Muscle of back (tissue), 3 donors: ENCODE measurements at regions not wholly inside any gene's neighbourhood (a gene's known extent, or its start where the extent isn't known, plus 50 kb on each side); places are given as distances from the start of the nearest gene placed in this dataset.

Experiments used
- DNase-seq, 3 donors: peaks; one replicate each; pipeline versions ENCODE4 v3.0.0 to v3.0.0-alpha.2; 2013

- DNase-seq = no peak
These were observed 62.4 kb upstream of the PCSK6 start for GRCh38 chr15:101551696-101552591.

- no peak for DNase-seq
These were observed 60.6 kb upstream of the PCSK6 start for GRCh38 chr15:101550124-101550523.

- no peak for DNase-seq
These were observed 60.1 kb upstream of the PCSK6 start for GRCh38 chr15:101549647-101550046.

- no peak for DNase-seq
These were observed 58.2 kb upstream of the PCSK6 start for GRCh38 chr15:101547737-101548136.

GRCh38 chr15:101545548-101546505 lies 56.3 kb upstream of the PCSK6 start:
- no peak for DNase-seq

- DNase-seq = no peak
These were observed 55.1 kb upstream of the PCSK6 start for GRCh38 chr15:101544613-101544945.

- peak in 2 of 3 donors; percentile 19 to 45 for DNase-seq
These were observed 54.6 kb upstream of the PCSK6 start for GRCh38 chr15:101543926-101544612.

GRCh38 chr15:101543431-101543830 lies 53.9 kb upstream of the PCSK6 start:
- no peak for DNase-seq

- DNase-seq = no peak
These were observed 53.5 kb upstream of the PCSK6 start for GRCh38 chr15:101543026-101543390.

GRCh38 chr15:101542306-101543025 lies 53.0 kb upstream of the PCSK6 start:
- DNase-seq = no peak

- DNase-seq = no peak
These were observed 52.2 kb upstream of the PCSK6 start for GRCh38 chr15:101541501-101542292.

GRCh38 chr15:101540480-101541239 lies 51.2 kb upstream of the PCSK6 start:
- DNase-seq = no peak

- DNase-seq = no peak
These were observed 50.4 kb upstream of the PCSK6 start for GRCh38 chr15:101539930-101540329.

- no peak for DNase-seq
These were observed 50.0 kb upstream of the PCSK6 start for GRCh38 chr15:101539492-101539891.
